Amygdala (tissue), 56 donors: ENCODE measurements at regions not wholly inside any gene's neighbourhood (a gene's known extent, or its start where the extent isn't known, plus 50 kb on each side); places are given as distances from the start of the nearest gene placed in this dataset.
"Not testable (repeated sequence)": the region's sequence is repeated elsewhere in the genome, so short reads cannot be mapped to it uniquely, and the experiment has no call there.

Experiments used
- DNase-seq, 56 donors: peaks; one replicate each; lab custom pipeline; 2025; lab: John Stamatoyannopoulos, UW

DNA sequence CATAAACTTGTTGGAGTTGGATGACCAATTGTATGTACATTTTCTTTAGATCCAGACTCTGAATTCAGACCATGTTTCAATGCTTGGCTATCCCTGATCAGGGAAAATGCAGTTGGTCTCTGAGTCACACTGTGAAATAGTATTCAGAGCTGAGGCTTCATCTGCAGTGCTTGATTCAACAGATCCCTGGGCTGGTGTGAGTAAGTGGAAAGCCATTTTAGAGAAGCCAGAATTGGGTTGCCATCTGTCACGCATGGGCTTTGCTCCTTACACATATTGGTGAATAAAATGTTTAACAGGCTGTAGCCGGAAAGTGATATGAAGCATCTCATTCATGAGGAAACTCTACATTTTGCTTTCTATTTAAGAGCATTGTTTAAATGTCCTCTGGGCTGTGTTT lies 50.0 kb upstream of the ACYP2 start:
- peak in 10 of 56 donors; percentile 18 to 48 (median 36) for DNase-seq

DNA sequence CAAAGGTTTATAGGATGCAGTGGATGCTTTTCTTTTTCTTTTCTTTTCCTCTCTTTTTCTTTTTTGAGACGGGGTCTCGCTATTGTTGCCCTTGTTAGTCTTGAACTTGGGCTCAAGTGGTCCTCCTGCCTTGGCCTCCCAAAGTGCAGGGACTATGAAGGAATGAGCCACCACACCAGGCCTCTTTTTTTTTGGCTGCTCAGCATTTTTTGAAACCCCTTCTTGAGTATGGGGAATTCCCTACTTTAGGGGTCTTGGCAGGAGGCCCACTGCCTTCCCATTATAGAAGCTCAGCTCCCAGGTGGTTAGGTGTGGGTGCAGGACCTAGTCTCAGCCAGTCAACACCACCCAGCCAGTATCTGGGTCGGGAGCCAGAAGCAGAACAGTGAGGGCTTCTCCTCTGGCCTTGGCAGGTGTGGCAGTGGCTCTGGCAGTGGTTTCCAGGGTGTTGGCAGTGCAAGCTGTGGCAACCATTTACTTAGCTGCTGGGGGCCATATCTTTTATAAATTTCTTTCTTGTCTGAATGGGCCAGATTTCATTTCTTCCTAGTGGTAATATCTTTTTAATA lies 51.4 kb upstream of the ACYP2 start:
- peak in 14 of 56 donors; percentile 6 to 52 (median 20) for DNase-seq

DNA sequence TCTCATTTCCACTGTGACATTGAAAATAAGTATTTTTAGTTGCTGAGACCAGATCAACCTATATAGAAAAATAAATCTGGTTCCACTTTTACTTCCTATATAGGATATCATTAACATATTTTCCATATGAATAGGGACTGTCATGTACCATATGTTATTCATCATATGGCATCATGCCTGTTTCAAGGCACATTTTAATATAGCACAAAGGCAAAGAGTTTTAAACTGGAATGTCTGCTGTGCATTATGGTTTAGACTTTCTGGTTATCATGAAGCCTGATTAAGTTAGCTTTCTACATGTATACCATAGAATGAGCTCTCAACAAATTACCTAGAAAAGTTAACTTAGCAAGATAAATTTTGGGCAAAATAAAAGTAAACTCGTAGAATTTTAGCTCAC lies 53.0 kb upstream of the ACYP2 start:
- DNase-seq: no peak

- DNase-seq: no peak
Observed at GRCh38 chr2:54061272-54061671, 54.1 kb upstream of the ACYP2 start.

GRCh38 chr2:54059986-54060385 lies 55.4 kb upstream of the ACYP2 start:
- DNase-seq: no peak

- DNase-seq: no peak
Observed at GRCh38 chr2:54059504-54059903, 55.9 kb upstream of the ACYP2 start.

DNA sequence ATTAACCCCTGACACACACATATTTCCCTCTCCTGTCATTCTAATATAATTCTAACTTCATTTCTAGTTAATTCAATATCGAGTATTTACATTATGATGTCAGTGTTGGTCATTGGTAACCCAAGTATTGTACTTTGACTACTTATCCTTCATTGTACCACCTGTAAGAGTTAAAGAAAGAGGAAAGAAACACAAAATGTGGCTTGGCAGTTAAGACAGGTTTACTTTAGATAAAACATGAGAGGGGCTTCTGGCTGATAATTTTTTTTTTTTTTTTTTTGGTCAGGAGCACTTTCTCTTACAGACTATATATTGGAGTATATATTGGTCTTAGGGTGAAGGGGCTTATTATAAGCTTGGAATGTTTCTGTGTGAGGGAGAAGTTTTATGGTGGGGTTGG lies 57.0 kb upstream of the ACYP2 start:
- no peak for DNase-seq

DNA sequence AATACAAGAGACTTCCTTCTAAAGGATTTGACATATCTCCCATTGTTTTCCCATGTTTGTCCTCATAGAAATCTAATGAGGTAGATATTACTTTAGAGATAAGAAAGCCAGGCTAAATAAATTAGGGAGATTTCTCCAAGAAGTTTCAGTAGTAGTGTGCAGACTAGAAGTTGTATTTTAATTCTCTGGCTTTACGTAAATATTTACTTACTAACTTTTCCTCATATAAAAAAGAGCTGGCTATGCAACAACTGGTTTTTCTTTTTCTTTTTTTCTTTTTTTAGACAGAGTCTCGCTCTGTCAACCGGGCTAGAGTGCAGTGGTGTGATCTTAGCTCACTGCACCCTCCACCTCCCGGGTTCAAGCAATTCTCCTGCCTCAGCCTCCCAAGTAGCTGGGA lies 60.6 kb upstream of the ACYP2 start:
- DNase-seq: no peak

DNA sequence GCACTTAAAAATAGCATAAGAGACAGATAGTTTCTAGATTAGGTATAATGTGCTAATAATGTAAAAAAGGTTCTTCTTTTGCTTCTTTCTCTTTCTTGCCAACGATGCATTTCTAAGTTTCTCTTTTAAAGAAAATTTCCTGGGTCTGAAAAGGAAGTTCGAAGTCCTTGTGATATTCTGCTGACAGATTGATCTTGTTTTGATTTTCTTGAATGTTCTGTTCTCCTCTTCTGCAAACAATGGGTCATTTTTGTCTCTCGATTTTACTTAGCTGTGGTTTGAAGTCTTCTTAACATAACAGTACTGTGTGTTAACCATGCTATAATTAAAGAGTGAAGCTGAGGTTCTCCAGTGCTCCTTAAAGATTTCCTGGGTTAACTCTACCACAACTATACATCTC lies 61.1 kb upstream of the ACYP2 start:
- no peak for DNase-seq

- DNase-seq: no peak
Observed at GRCh38 chr2:54053830-54054229, 61.6 kb upstream of the ACYP2 start.

DNA sequence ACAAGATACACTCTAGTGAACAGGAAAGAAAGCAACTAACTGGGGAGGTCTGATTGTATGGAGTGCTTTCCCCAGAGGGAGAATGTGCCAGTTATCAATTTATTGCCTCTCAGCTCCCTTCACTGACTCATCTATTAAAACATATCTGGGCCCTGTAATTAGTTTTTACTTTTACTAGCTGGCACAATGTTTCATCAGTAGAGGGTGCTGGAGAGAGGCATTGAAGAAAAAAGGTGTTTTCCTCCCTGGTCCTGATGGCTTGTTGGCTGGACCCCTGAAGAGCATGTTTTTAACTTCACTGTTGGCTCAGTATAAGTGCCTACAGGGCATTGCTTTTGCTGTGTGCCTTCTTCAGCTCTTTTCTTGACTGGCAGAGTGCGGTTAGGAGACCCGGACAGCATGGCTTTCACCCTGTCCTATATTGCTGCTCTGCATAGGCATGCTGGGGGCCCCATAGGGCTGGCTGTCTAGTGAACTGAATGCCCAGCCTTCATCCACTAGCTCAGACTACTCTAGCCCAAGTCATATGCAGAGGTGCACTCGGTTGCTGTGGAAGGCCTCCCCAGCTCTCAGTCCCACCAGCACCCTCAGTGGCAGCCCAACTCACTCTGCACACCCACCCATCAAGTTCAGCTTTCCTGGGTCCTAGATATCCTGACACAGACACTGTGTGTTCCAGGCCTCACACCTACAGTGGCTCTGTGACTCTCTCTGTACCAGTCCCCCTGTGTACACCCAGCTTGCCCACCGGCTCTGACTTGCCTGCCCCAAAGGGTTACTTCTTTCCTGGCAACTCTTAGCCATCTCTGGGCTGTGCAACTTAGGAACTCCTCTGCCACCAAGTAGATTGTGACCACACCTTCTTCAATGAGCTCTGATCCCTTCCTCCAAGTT lies 62.3 kb upstream of the ACYP2 start:
- DNase-seq: no peak

DNA sequence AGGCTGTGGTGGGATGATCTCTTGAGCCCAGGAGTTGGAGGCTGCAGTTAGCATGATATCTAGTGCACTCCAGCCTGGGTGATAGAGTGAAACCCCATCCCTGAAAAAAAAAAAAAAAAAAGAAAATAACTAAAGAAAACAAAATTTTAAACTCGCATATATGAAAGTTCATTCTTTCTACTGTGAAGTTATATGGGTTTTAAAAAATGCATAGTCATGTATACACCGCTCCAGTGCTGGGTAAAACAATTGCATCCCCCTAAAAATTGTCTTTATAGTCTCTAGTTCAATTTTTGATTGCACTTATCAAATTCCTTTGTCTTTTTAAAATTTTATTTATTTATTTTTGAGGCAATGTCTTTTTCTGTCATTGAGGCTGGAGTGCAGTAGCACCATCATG lies 65.0 kb upstream of the ACYP2 start:
- DNase-seq: no peak

DNA sequence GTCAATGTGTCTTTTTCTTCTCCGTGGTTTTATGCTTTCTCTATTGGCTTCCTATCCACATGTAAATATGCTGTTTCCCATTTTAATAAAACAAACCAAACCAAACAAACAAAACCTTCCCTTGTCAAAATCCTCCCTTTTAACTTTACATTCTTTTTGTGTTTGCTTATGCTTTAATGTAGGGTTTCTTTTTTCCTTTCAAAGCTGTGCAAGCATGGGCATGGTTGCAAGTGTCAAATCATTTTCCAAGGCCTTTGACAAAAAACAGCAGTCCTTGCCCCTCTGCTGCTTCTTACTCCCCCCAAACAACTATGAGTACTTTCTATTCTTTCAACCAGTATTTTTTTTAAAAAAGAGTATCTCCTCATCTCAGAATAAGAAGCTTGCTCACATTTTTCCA lies 66.0 kb upstream of the ACYP2 start:
- no peak for DNase-seq

DNA sequence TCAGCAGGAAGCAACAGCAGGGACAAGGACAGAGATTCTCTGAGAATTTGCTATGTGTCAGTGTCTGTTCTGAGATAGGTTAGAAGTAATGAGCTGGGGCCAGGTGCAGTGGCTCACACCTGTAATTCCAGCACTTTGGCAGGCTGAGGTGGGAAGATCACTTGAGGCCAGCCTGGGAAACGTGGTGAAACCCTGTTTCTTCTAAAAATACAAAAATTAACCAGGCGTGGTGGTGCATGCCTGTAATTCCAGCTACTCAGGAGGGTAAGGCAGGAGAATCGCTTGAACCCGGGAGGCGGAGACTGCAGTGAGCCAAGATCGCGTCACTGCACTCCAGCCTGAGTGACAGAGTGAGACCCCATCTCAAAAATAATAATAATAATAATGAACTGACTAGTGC lies 66.5 kb upstream of the ACYP2 start:
- DNase-seq: not testable (repeated sequence)

GRCh38 chr2:54048117-54048785 lies 67.2 kb upstream of the ACYP2 start:
- peak in 2 of 56 donors; percentile 3 to 12 for DNase-seq

GRCh38 chr2:54047658-54048057 lies 67.8 kb upstream of the ACYP2 start:
- no peak for DNase-seq

DNA sequence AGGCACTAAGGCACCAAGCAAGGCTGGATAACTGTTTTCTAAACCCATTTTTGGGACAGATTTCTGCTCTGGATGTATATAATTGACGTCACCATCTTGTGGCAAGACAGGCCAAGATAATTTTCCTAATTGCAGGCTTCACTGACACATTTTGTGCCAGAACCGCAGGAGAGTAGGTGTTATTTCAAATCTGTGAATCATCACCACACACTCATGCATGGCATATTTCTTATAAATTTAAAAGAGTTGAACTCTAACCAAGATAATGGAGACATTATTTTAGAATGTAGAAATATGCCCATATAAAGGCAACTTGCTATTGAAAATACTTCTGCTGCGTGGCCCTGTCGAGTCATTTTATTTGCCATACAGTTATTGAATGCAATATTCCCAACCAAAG lies 68.3 kb upstream of the ACYP2 start:
- DNase-seq: peak in 6 of 56 donors; percentile 9 to 37 (median 24)

DNA sequence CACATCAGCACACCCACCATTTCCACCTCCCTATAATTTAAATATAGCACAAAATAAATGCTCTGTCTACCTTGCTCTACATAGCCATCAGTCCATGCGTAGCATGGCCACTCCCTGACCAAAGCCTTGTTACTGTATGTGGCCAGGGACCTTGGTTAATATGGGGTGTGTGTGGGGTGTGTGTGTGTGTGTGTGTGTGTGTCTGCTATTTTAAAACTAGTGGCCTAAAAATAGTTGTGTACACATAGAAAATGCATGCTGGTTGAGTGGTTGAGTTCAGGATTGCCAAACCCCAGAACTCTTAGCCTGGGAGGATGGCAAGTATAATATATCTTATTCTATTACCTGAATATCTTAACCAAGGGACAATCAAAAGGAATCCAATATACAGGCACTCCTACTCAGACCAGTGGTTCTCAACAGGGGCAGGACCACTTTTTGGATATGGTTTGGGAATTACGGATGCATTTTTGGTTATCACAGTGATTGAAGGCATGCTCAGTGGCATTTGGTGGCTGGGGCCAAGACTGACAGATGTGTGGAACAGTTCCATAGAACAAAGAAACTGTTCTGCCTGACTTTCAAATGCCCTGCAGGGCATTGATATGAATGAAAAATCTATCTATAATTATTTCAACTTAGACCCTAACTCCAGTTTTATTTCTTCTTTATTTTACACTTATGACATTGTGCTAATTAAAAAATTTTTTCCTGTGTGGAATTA lies 72.3 kb upstream of the PSME4 start:
- peak in 25 of 56 donors; percentile 7 to 75 (median 32) for DNase-seq

- DNase-seq: no peak
Observed at GRCh38 chr2:54042341-54042740, 71.5 kb upstream of the PSME4 start.

- peak in 3 of 56 donors; percentile 8 to 28 (median 10) for DNase-seq
Observed at GRCh38 chr2:54041135-54041534, 70.3 kb upstream of the PSME4 start.

GRCh38 chr2:54040685-54041084 lies 69.9 kb upstream of the PSME4 start:
- no peak for DNase-seq
